ENCODE measurements at regions not wholly inside any gene's neighbourhood (a gene's known extent, or its start where the extent isn't known, plus 50 kb on each side); places are given as distances from the start of the nearest gene placed in this dataset.

DNA sequence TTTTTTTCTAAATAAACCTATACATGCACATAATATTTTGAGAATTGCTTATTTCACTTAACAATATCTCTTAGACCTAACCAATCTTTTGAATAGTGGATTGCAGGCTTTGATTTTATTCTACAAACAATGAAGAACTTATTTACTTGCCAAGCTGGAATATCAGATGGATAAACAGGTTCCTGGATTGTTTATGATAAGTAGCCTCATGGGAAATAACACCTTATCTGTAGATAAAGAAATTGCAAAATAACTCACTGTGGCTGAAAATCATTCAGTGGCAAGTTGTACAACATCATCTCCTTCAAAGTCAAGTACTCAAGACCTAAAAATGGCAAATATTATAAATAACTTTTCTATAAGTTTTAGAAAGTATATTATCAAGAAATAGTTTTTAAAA lies 335.4 kb upstream of the ATP2B1 start:
- H3K27ac Mint-ChIP-seq = no peak overlapping the region
- peaks cover 1% of the 10 kb centered on the region for H3K9me3 Mint-ChIP-seq

DNA sequence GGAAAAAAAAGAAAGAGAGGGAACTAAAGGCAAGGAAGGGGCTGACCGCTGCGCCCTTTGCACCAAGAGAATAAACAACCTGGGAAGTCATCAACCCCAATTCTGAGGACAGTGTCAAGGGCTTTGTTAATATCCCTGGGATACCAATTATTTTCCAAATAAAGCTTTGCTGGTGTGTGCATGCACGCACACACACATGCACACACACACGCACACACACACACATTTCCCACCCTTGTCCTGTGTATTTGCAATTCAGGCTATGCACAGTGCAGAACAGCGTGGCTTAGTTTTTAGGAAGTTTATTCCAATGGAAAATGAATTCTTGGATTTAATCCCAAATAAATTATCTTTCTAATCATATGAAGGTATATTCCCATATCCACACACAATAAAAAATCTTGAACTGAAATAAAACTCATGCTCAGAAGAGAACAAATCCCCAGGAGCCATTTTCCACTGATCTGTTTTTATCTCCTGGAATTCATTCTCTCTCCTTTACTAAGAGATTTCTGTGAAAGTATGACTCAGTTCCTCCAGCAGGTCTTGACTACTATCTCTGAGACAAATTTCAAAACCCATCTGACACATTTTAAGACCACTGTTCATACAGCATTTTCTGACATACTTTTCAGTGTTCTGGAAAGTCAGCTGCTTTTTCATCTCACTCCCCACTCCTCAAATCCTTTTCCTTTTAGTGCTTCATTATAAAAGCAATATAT lies 334.4 kb upstream of the ATP2B1 start:
- ChIA-PET POLR2A (no interaction called here), CTCF (no interaction called here)
- DNase-seq (no peak), ATAC-seq (ENCODE audit: low read depth) (no peak)
- Mint-ChIP-seq H3K4me3 (no peak overlapping the region), H3K36me3 (ENCODE audit: low read depth) (no peaks in the 10 kb centered on the region), H3K27ac (no peak overlapping the region), H3K9me3 (peaks cover 1% of the 10 kb centered on the region), H3K27me3 (no peaks in the 10 kb centered on the region), H3K4me1 (no peaks in the 10 kb centered on the region)
- intact Hi-C loops (cut with micrococcal nuclease) = no loop called here
- TF ChIP-seq, protein P1, sequence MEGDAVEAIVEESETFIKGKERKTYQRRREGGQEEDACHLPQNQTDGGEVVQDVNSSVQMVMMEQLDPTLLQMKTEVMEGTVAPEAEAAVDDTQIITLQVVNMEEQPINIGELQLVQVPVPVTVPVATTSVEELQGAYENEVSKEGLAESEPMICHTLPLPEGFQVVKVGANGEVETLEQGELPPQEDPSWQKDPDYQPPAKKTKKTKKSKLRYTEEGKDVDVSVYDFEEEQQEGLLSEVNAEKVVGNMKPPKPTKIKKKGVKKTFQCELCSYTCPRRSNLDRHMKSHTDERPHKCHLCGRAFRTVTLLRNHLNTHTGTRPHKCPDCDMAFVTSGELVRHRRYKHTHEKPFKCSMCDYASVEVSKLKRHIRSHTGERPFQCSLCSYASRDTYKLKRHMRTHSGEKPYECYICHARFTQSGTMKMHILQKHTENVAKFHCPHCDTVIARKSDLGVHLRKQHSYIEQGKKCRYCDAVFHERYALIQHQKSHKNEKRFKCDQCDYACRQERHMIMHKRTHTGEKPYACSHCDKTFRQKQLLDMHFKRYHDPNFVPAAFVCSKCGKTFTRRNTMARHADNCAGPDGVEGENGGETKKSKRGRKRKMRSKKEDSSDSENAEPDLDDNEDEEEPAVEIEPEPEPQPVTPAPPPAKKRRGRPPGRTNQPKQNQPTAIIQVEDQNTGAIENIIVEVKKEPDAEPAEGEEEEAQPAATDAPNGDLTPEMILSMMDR (IDR thresholded peaks at IDR 0.05) = no peak

More for the DNA sequence above, 335.4 kb upstream of the ATP2B1 start:
- no peak overlapping the region for H3K4me3 Mint-ChIP-seq
- no peaks in the 10 kb centered on the region for H3K4me1 Mint-ChIP-seq
- ChIA-PET CTCF (no interaction called here), POLR2A (interaction anchor here (0.8 kb wide), 1 partner anchor 335 kb away, joined by 7 read pairs; no protein-coding TSS in a partner anchor)
- intact Hi-C loops (cut with micrococcal nuclease) = no loop called here
- DNase-seq = no peak
- H3K27me3 Mint-ChIP-seq = no peaks in the 10 kb centered on the region
- ATAC-seq (ENCODE audit: low read depth) = no peak
- TF ChIP-seq, protein P1 (IDR thresholded peaks at IDR 0.05) = no peak
- H3K36me3 Mint-ChIP-seq (ENCODE audit: low read depth) = no peaks in the 10 kb centered on the region

DNA sequence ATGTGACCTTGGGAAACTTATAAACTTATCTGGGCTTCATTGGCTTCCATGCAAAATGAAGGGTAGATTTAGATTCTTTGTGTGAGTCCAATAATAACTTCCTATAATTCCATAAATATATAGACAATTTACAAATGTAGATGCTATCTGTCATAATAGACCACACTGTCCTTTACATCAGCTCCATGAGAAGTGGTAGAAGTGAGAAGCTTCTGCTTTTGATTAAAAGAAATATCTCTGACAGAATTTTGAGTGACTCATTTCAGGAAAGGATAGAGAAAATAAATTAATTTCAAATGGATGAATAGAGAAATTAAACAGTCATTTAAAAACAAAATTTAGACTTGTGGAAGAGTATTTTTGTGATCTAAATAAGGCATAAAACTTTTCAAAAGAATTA lies 329.7 kb upstream of the ATP2B1 start:
- ChIA-PET CTCF (no interaction called here), POLR2A (no interaction called here)
- H3K36me3 Mint-ChIP-seq (ENCODE audit: low read depth) = no peaks in the 10 kb centered on the region
- ATAC-seq (ENCODE audit: low read depth) (no peak), DNase-seq (no peak)
- intact Hi-C loops (cut with micrococcal nuclease) = no loop called here
- H3K27me3 Mint-ChIP-seq = no peaks in the 10 kb centered on the region
- peaks cover 3% of the 10 kb centered on the region for H3K4me1 Mint-ChIP-seq
- no peak overlapping the region for H3K27ac Mint-ChIP-seq
- no peak overlapping the region for H3K4me3 Mint-ChIP-seq
- TF ChIP-seq, protein P1 (IDR thresholded peaks at IDR 0.05) = no peak
- no peaks in the 10 kb centered on the region for H3K9me3 Mint-ChIP-seq

DNA sequence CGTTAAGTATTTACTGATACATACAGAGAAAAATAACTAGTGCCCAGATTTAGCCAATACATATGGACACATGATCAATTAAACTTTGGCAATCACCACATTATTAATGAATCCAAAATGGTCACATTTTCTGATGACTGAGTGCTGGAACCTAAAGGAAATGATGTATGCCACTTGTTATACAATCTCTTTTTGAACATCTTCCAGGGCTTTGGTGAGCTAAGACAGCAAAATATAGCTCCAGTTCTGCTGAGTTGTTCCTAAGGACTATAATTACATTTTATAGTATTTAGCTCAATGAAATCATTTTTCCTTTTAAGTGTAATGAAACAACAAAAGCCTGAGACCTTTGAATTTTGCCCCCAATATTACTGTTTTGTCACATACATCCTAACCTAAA lies 329.1 kb upstream of the ATP2B1 start:
- intact Hi-C loops (cut with micrococcal nuclease) = no loop called here
- POLR2A ChIA-PET = no interaction called here
- DNase-seq (no peak), ATAC-seq (ENCODE audit: low read depth) (no peak)
- CTCF ChIA-PET = no interaction called here
- Mint-ChIP-seq H3K4me3 (no peak overlapping the region), H3K27me3 (no peaks in the 10 kb centered on the region), H3K9me3 (no peaks in the 10 kb centered on the region), H3K27ac (no peak overlapping the region), H3K36me3 (ENCODE audit: low read depth) (no peaks in the 10 kb centered on the region), H3K4me1 (peaks cover 3% of the 10 kb centered on the region)
- TF ChIP-seq, protein P1 (IDR thresholded peaks at IDR 0.05) = no peak

DNA sequence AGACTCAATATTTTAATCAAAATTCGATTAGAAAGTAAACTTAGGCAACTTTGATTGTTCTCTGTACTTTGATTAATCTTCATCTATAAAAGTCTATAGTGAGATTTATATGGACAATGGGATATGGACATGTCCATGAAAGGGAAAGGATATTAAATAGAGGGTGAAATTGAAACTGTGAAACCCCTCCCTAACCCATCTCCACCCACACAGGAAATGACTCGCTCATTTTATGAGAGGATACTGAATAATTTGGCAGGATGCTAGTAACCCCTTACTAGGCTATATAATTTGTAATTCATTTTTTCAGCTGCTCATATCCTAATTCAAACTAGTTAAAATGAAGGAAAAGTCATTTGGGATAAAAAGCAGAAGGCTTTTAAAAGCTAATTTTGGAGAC lies 328.0 kb upstream of the ATP2B1 start:
- Mint-ChIP-seq H3K9me3 (no peaks in the 10 kb centered on the region), H3K4me1 (peaks cover 3% of the 10 kb centered on the region), H3K4me3 (no peak overlapping the region), H3K27me3 (no peaks in the 10 kb centered on the region), H3K36me3 (ENCODE audit: low read depth) (no peaks in the 10 kb centered on the region), H3K27ac (no peak overlapping the region)
- CTCF ChIA-PET = no interaction called here
- TF ChIP-seq, protein P1 (IDR thresholded peaks at IDR 0.05) = no peak
- POLR2A ChIA-PET = no interaction called here
- no peak for ATAC-seq (ENCODE audit: low read depth)
- intact Hi-C loops (cut with micrococcal nuclease) = no loop called here
- DNase-seq = no peak

Measured in activated B cell treated with CpG ODN at 0.5 μM for 24 hours (primary cell).